ENCODE measurements at regions not wholly inside any gene's neighbourhood (a gene's known extent, or its start where the extent isn't known, plus 50 kb on each side); places are given as distances from the start of the nearest gene placed in this dataset.
"Not testable (repeated sequence)": the region's sequence is repeated elsewhere in the genome, so short reads cannot be mapped to it uniquely, and the experiment has no call there.

- DNase-seq, result no peak
These were observed 220.6 kb downstream of the PTGER3 start for GRCh38 chr1:70827030-70827429.

DNA sequence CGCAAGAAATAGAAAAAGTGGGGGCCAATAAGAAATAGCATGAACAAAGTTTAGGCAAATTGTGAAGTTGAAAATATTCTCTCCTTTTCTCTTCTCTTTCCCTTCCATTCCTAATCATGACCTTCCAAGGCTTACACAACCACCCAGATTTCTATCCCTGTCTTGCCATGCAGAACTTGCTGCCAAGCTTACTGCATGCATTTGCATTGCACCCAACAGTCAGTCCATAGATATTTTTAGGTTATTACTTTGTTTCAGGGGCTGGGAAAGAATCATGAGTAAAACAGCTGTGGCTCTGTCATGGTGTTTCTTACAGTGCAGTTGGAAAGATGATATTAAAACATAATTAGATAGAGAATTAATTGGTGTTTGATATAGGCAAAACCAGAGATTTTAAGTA, 219.4 kb downstream of the PTGER3 start:
- DNase-seq, result no peak

GRCh38 chr1:70834365-70834764, 213.3 kb downstream of the PTGER3 start:
- DNase-seq, result not testable (repeated sequence)

DNA sequence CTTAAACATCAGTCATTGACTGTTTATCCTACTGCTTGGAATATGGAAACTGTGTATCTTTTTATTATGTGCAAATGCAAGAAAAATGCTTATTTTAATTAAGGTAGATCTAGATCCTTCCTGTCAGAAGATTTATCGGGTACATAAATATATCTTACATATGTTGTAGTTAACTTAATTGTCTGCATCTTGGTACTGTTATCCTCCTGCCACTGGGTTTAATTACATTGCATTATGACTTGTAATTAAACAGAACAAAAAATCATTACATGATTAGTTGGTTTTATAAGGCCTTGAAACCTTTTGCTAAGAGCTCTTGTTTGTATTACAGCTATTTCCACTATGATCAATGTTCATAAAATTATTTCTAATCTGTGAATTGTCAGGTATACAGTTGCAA, 211.2 kb downstream of the PTGER3 start:
- DNase-seq, result no peak

GRCh38 chr1:70840260-70840953, 207.2 kb downstream of the PTGER3 start:
- no peak for DNase-seq

DNA sequence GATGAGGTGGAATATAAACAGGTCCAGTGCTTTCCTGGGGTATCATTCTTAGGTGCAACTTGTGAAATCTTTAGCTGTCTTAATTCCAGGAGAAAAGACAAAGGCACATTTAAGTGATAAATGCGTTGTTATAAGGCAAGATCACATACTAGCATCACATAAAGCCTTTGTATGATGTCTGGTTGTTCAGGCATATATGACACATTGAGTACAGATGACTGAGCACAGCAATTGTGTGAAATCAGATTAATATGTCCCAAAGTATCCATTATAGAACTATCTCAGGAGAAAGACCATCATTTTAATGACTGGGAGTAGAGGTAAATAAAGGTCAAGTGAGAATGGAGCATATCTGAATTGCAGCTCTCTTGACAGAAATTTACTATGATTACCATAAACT, 205.1 kb downstream of the PTGER3 start:
- no peak for DNase-seq

DNA sequence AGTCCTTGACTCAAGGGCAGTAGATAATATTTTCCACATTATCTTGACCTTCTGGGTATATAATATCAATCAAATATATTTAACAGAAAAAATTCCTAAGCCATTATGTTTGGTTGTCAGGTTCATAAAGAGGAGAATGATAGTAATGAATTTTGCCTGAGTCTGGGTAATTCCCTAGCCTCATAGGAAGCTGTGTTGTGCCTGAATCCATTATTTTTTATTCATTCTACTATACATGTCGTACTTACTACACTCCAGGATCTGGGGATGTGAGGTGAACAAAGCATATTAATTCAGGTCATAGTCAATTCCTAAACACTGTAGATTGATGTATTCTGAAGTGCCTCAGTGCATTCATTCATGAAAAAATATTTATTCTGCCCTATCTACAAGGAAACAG, 204.2 kb downstream of the PTGER3 start:
- DNase-seq, result no peak

DNA sequence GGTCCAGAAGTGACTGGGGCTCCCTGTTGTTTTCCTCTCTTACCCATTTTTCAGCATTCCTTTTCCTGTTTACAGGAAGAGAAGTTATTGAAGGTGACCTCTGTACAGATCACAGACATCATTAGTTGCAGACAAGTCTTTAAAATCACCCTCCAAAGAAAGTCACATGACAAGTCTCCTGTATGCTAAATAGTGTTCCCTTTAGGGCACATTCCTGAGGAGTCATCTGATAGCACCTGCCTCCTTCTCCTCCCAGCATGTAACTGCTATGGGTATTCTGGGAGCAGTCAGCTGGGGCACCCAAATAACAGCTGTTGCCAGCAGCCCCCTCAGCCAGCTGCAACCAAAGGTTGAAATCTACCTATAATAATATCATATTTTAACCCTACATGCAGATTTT, 200.6 kb downstream of the PTGER3 start:
- no peak for DNase-seq

- DNase-seq, result no peak
These were observed 192.4 kb downstream of the PTGER3 start for GRCh38 chr1:70855203-70855602.

- no peak for DNase-seq
These were observed 191.4 kb downstream of the PTGER3 start for GRCh38 chr1:70856201-70856600.

DNA sequence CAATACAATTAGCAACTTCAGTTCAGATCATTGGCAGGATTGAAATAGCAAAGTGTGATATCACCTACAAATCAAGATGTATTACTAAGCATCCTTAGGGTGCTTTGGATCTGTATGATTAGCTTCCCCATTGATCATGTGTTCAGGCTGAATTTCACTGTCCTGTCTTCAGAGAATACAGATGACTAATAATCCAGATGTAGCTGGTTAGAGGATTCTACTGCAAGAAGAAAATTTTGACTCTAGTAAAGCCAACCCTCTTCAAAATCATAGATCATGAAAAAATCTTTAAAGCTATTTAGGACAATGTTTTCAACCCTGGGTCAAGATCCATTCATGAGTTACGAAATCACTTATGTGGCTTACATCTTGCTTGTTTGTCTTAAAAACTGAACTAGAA, 184.4 kb downstream of the PTGER3 start:
- DNase-seq, result no peak

DNA sequence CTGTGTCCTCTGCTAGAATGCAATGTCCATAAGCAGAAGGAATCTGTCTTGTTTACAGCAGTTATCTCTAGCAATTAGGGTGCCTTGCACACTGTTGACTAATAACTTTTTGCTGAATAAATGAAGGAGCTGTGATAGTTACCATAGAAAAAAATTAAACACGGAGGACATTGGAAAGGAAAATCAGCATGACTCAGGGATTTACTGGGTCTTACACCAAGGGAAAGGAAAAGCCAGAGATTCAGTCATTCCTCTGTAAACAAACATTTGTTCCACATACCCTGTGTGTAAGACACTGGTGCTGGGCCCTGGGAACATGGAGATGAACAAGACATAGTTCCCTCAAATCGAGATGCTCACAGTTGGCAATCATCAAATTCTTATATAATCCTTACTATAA, 183.3 kb downstream of the PTGER3 start:
- no peak for DNase-seq

DNA sequence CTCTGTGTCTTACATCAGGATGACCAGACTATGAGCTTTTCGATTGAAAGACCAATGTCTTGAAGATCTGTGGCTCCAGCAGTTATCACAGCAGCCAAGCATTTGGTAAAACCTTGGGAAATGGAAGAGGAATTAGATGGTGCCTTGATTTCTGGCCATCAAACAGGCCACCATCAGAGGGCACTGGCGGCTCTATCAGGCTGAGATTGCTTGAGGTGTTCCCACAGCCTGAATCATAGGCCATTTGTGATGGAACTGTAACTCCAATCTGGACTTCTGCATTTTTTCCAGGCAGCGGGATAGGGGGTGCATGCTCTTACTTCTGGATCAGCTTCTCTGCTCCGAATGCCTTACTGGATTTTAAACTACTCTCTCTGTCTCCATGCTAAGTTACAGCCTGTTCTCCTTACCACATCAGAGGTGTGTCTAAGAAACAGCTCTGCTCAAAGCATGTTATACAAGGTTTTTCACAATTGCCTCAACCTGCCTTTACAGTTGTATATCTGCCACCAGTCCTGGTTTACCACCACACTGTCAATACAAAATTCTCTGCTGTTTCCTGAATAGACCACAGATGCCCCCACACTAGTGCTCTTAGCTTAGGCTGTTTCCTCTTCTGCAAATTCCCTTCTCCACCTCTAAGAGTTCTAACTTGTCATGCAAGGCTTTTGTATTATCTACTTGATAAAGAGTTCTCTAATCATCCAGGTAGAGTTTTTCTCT, 180.9 kb downstream of the PTGER3 start:
- DNase-seq, result no peak

- DNase-seq, result no peak
These were observed 175.8 kb downstream of the PTGER3 start for GRCh38 chr1:70871790-70872189.

DNA sequence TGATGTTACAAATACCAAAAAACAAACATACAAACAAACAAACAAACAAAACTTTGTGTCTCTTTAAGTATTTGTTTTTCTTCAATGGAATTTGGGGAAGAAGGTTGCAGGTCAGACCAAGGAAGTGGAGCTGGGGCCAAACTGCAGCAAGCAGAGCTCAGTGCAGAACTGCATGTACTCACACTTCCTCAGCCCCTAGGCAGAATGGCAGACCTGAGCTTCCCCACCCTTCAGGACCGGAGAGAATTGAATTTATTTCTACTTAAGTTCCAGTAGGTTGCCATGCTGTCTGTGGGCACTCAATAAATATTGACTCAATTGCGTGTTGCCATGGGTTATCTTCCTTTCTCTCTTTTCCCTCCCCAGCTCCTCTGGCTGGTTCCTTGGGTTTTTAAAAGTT, 173.6 kb downstream of the PTGER3 start:
- DNase-seq, result no peak

- DNase-seq, result no peak
These were observed 172.8 kb downstream of the PTGER3 start for GRCh38 chr1:70874818-70875217.

GRCh38 chr1:70877343-70877742, 170.3 kb downstream of the PTGER3 start:
- no peak for DNase-seq

- no peak for DNase-seq
These were observed 159.7 kb downstream of the PTGER3 start for GRCh38 chr1:70887936-70888335.

- DNase-seq, result no peak
These were observed 158.9 kb downstream of the PTGER3 start for GRCh38 chr1:70888722-70889121.

DNA sequence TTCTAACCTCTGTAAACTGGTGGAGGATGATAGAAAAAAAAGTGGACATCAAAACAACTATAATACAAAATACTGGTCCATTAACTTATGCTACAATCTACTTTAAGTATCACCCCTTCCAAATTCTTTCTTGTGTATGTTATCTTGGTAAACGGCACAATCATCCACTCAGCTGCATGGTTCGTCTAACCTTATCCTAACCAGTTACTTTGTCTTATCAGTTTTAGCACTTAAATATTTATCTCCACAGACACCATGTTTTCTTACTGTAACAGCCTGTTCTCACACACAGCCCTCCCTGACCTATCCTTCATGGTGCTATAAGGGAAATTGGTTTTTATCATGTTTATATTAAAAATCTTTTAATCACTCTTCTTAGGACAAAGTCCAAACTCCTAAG, 157.2 kb downstream of the PTGER3 start:
- DNase-seq, result no peak

GRCh38 chr1:70891051-70891843, 156.4 kb downstream of the PTGER3 start:
- DNase-seq, result no peak

GRCh38 chr1:70892140-70892539, 155.5 kb downstream of the PTGER3 start:
- no peak for DNase-seq

DNA sequence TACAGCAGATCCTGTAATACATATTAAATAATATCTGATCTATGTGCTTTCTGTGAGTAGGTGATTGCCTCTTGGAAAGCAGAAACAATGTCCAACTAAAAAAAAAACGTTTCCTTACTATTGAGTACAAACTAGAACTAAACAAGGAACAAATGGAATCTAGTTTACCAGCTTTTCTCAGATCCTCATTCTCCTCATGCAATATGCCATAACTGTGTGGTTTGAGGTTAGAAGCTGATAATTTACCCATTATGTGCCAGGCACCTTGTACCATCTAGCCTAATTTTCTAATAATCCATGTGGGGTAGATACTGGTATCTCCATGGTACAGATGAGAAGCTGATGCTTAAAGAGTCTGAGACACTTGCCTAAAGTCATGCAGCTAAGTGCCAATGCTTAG, 154.7 kb downstream of the PTGER3 start:
- DNase-seq, result no peak

DNA sequence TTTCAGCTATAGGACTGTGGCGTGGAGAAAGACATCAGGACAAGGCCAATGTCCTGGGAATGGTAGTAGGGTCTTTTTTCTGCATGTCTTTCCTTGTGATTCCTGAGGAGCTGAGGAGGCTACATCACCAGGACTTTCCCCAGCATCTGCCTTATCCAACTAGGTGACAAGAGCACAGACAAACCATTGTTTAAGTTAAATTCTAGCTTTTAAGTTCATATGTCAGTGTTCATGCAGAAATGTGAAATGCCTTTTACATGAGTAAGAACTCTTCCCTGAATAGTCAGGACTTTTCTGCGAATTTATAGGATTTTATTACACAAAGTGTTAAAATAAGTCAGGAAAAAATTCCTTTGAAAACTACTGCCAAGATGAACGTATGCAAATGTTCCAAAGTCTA, 154.2 kb downstream of the PTGER3 start:
- no peak for DNase-seq

All from activated naive CD4-positive, alpha-beta T cell treated with anti-CD3 and anti-CD28 coated beads, Interleukin-2, amount 50 U/mL, for 16 hours (primary cell).